NCI-H146 (cell line): ENCODE measurements at regions not wholly inside any gene's neighbourhood (a gene's known extent, or its start where the extent isn't known, plus 50 kb on each side); places are given as distances from the start of the nearest gene placed in this dataset.

Experiments used
- DNase-seq: peaks from one replicate; lab custom pipeline; 2025; lab: John Stamatoyannopoulos, UW

DNA sequence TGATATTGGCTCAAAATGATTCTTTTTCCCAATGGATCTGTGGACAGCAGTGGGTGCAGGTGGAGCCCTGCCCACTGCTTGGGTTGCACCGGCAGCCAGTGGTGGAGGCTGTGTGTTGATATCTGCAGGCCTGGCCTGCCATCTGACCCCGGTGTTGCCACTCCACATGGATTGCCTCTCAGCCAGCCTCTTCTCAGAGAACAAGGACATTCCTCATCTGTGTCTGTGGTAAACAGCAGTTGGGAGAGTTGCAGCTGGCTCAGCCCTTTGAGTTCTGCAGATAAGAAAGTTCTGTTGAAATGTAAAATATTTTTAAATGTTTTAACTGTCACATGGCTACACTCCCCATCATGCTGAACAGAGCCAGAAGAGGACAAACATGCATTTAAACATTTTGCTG, 374.9 kb upstream of the CELF2 start:
- no peak for DNase-seq

DNA sequence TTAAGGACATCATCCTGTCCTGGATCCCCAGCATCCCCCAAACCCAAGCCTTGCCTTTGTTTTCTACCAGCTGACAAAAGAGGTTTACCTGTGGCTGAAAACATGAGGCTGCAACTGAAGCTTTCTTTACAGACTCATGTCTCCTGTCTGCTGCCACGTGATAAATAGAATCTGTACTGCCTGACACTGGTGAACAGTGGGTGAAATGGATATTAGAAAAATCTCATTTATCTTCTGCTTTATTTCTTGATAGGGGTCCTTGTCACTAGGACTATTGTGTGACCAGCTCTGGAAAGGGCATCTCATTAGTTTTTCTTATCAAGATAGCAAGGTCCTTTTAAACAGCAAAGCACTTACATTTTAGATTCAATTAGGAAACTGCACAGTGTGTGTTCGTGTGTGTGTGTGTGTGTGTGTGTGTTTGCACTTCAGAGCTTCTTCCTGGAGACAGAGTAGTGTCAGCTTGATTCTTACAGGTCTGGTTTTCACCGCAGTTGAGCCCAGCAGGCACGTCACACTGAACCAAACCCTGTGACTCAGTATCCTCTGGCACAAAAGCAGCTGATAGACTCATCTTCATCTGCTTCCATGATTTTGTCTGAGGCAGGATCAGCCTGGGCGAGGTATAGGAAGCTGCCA, 373.5 kb upstream of the CELF2 start:
- DNase-seq: peak; percentile 75

DNA sequence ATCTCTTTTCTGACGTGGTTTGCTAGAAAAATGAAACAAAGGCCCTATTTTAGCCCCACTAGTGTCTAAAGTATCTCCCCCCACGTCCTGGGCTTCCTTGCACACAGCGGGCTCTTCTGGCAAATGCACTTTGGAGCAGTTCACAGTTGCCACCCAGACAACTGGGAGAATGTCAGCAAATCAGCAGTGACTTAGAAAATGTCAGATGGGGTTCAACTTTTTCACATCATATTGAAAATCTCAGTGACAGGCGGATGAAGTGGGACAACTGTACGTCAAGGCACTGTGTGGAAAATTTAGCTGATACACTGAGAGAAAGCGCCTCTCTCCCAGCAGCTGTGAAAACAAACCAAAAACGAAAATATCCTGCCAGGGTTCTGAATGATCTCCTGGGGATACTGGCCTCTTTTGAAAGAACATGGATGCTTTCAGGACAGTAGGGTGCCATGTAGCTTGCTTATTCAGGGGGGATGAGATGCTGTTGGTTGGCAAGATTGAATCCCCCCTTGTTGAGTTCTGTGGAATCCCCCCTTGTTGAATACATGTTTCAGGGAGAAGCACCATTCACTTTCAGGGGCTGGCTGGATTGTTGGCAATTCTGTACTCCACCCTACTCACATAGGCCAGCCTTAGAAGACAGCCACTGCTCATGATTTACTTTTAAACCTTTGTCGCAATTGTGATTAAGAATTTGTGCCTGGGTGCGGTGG, 372.8 kb upstream of the CELF2 start:
- DNase-seq: peak; percentile 90

DNA sequence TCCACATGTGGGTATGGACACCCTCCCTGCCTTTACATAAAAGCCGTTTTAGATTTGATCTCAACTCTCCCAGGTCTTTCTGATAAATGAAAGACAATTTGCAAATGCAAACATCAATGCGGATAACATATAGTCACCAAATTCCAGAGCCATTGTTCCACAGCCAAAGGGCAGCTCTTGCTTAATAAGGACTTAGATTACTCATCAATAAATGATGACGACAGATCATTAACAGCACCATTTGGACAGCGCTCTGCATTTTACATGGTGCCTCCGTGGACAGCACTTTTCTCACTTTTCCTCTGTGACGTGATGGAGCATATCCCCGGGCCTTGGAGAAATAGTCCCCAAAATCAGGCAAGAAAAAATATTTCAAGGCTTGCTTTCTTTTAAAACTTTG, 370.3 kb upstream of the CELF2 start:
- peak; percentile 75 for DNase-seq

DNA sequence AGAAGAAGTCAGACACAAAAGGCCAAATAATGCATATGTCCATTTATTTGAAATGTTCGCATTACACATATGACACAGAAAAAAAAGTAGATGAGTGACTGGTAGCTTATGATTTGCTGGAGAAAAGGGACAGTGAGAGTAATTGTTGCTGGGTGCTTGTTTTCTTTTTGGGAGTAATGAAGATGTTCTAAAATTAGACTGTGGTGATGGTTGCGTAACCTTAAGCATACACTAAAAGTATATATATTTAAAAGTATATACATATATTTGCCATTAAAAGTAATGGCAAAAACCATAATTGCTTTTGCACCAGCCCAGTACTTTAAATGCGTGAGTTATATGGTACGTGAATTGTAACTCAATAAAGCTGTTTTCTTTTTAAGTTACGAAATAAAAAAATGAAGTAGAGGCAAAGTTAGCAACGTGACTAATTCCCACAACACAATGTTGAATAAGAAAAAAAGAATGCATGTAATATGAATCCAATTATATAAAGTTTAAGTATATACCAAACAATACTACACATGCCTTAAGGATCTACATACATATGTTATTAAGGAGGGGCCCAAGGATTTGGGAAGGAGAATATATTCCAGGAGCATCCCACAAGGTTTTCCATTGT, 360.4 kb upstream of the CELF2 start:
- no peak for DNase-seq

DNA sequence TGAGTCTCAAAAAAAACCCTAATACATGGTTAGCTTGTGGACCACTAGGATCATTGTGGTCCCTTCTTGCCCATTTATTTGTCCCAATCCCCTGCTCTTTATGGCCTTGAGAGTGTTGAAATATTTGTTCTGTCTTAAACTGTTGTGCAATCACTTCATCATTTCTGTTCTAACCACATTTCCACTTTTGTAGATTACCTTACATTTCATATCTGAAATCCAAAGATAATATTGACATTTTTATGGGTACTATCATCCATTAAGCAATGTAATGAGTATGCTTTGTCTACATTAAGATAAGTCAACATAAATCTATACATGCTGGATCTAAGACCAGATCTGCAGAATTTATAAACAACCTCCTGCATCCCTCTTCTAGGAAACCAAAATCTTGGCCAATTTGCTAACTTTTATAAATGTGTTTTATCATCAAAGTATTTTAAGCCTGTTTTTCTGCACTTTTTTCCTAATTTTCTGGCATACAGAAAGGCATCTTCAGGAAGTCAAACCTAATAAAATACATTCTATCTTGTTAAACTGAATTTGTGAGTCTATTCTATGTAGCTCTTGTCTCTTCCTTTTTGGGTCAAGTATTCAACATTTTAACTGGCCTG, 359.4 kb upstream of the CELF2 start:
- DNase-seq: no peak

DNA sequence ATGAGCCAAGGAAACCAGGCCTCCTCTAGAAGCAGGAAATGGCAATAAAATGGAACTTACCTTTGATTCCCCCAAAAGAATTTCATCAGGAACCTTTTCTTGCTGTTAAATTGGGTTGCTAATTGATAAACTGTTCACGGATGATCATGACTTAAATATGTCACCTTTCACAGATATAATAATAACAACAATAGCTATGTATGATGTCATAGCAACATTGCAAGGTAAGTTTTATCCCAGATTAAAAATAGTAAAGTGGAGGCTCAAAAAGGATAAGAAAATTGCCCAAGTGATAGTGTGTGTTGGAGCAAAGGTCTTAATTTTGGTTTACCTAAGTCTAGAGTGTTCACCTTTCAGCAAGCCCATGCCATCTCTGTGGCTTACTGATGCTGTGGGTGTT, 357.6 kb upstream of the CELF2 start:
- no peak for DNase-seq

DNA sequence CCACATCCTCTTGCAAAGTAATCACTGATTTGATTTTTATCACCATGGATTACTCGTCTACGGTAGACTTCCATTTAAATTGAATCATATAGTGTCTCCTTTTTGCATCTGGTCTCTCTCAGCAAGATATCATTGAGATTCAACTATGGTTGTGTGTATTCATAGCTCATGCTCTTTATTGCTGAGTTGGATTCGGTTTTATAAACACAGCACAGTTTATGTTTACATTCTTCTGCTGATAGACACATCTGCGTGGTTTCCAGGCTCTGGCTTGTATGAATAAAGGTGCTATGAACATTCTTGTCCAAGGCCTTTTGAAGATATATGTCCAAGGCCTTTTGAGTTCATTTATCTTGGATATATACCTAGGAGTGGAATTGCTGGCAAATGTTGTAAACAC, 356.5 kb upstream of the CELF2 start:
- no peak for DNase-seq

DNA sequence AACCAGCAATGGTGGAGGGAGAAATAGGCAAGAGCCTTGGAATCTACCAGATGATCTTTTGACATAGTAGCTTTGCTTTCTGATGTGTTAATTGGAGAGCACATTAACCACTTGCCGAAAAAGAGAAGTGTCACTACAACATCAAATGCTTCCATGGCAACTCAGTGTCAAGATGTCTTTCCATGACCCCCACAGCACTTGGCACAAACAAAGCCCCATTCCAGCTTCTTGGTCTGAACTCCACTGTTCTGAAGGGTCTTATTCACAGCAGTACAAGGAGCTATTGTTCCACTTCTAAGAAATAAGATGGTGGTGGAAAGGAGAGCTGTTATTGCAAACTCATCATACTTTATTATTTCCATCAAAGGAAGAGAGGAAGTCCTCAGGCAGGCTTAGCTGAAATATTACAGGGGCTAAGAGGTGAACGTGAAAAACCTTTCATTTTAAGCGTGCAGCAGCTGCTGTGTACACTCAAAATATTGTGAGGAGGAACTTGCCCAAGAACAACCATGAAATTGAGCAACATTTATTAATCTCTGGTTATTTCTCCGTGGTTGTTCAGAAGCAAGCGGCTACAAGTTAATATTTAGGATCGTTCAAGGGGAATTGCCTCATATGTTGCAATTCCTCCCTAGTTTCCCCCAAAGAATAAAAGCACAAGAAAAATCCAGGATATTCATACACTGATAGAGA, 354.8 kb upstream of the CELF2 start:
- DNase-seq: no peak

DNA sequence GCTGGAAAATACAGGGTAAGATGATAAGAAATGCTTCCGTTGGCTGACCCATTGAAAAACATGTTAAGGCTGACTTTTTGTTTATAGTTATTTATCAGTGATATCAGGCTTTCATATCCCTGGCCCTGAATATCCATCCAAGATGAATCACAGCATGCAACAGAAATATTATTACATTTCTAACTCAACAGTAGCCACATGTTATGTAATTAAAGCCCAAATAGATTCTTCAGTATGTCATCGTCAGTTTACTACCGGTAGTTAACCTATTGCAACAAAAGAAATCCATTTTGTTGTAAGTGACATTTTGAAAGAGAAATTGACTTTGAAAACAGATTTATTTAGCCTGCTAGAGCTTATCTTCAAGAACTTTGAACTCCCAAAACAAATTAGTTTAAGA, 354.1 kb upstream of the CELF2 start:
- DNase-seq: no peak

DNA sequence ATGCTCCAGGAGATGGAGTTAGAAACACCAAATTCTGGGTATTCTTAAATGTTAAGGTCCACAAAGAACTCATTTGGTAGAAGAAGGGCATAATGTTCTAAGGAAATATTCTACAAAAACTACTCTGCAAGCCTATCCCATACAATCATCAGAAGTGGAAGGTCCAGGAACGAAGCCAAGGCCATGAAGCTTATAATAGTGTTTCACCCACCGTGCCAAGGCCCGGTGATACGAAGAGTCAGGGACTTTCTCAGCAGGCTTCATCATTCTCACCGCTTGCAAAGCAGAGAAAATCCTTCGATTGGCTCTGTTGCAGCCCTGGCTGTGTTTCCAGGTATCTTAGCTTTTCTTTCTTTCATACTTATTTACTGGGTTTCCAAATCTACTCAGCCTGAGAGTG, 351.9 kb upstream of the CELF2 start:
- DNase-seq: no peak

DNA sequence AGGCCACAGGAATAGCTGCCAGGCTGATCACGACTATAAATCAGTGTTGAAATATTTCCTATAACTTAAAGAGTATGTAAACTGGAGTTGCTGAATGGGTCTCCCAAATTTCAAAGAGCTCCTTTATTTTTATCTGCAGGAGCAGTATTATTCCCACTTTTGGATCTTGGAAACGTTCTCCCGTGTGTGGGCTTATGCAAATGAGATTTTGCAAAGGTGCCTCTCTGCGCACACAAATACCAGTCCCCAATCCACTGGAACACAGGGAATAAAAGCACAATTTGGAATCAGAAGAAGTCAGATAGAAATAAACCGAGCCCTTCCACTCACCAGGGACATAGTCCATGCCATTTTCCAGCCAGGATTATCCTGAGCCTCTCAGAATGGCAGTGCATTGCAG, 350.2 kb upstream of the CELF2 start:
- no peak for DNase-seq

DNA sequence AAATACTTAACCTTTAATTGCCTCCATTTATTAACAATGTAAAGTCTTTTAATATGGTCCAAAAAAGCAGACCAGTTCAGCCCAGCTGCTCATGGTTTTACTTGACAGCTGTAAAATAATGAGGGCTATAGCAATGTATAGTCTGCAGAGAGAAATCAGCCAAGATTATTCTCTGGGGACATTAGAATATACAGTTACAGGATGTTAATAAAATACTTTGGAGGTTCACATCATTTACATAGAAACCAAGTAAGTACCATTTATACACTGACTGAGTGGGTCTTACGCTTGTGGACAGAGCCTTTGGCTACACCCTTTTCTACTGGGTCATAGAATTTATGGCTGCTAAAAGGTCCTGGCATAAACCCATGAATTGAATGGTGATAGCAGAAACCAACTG, 340.7 kb upstream of the CELF2 start:
- DNase-seq: no peak

DNA sequence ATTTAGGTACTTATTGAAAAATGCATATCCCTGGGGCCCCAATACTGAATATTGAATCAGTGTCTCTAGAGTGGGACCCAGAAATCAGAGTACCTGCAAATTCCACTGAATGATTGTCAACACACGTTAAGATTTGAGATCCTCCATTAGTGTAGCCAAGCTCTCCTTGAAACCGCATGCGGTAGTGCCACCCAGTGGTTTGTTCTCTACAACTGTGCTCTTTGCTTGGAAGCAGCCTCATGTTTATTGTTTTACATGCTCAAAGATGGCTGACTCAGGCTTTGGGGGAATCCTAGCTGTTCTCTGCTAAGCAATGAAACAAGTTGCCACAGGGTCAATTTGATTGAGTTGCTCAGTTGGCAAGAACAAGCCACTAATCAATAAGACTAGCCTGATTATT, 340.2 kb upstream of the CELF2 start:
- DNase-seq: peak; percentile 84

DNA sequence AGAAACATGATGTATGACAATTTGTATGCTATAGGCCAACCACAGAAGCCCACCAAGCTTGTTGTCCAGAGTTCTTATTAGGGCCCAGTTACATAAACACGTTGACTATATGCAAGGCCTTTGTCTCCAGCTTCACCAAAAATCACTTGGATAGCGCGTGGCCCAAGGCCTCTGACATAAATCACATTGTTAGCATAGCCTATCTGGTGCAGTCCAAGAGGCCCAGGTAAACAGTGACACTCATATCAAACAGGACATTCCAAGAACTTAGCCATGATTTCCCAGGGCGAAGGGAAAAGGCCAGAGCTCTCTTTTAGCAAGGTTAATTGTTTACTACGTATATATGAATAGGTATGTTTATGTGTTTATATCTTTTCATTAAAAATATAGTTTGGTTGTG, 337.2 kb upstream of the CELF2 start:
- no peak for DNase-seq

DNA sequence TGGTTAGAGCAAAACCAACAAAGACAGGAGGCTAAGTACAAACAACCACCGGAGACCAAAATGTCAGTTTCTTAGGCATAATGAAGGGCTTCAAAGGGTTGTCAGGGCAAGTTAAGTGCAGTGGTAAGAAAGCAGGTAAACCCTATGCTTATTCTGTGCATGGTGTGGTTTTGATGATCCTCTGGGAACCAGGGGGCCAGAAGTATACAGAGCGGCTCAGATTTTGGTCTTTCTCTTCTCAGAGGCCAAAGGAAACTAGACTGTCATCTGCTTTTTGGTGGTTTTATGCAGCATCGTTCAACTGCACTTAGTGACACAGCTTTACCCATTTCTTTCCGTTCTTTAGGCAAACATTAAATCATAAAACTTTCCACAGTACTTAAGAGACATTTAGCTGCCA, 332.7 kb upstream of the CELF2 start:
- DNase-seq: no peak

DNA sequence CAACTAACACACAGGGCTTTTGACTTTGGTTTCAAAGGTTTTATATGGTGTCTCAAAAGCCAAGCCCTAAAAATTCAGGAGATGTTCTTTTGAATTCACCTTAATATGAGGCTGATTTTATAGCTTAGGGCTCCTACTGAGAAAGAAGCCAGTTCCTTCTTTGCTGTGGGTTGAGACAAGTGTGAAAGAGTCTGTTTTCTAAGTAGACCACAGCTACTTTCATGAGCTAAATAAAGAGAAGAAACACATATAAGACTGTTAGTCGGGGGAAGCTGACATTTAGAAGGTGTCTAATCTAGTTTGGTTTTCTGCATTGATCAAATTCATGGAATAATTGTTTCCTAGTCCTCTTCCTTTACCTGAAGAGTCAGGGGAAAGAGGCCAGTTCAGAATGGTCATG, 332.1 kb upstream of the CELF2 start:
- DNase-seq: no peak

DNA sequence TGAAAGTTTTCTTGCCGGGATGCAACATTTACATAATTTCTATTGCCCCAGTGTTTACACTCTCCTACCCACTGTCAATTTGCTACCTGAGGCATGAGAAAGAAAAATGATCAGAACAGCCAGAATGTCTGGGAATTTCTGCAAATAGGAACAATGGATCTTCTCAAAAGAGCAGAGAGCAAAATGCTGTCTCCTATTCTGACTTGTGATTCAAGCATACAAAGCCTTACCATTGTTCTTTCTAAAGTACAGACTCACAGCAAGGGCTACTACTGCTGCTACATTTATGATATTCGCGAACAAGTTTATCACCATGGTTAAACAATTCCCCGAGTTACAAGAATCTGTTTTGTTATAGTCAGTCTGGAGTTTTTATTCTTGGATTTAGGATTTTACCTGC, 329.9 kb upstream of the CELF2 start:
- no peak for DNase-seq

DNA sequence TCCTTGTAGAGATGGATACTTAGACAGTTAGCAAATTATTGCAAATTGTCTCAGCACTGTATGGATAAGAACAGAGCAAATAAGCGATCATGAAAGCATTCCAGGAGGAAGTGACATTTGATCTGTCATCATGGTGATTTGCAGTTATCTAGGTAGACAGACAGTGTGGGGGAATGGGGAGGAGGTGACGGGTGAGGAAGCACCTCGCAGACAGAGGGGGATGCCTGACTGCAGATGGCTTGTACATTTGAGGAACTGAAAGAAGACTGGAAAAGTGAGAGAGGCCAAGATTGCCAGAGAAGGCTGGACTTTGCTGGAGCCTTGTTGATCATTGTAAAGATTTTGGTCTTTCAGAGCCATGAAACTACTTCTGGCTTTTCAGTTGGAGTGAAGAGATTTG, 318.2 kb upstream of the CELF2 start:
- peak; percentile 92 for DNase-seq

DNA sequence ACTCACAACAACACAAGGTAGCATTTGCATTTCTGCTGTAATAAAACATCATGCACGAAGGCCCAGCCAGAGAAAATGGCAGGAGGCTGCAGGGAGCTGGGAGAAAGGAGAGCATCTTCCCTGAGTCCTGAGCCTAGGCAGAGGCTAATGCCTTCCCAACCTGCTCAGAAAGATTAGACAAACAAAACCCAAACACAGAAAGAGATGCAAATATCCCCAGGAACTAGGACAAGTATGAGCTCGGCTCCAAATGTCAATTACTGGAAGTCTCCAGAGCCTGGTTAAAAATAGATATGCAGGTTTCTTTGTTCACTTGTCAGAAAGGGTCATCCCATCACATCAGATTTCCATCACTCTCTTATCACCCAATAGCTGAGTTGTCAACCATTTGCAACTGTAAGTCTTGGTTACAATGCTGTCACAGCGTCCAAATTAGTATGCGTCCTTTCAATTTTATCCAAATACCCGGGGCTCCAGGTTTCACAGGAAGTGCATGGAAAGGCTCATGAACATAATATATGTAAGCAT, 316.5 kb upstream of the CELF2 start:
- no peak for DNase-seq

DNA sequence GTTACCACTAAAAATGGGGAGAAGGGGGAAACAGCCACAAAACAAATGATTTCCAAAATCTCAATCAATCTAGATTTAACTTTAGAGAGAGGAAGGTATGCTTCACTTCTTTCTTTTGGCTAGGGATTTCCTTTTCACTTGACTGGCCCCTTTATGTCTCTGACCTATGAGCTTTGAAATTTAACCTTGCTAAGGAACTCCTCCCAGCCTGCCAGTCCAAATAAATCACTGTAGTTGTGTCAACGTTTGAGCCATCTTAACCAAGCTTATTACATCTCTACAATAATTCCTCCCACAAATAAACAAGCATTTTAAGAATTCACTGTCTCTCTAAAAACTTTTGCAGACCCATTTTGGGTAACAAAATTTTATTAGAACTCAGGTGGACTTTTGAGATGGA, 315.5 kb upstream of the CELF2 start:
- DNase-seq: no peak

DNA sequence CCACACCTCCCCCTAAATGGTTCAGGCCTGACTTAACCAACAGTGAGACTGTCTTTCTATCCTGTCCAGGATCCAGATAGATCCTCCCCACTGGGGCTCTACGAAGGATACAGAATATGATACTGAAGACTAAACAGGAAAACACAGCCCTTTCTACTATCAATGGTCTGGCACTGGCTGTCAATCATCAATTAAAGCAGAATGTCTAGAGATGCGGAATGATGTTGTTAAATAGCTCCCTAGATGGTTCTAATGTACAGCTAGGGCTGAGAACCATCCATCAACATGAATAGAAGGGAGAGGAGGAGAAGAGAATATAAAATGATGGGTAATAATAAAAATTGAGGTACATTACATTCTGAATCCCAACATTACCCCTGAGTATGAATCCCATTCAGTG, 314.3 kb upstream of the CELF2 start:
- DNase-seq: no peak
